ENCODE measurements at regions not wholly inside any gene's neighbourhood (a gene's known extent, or its start where the extent isn't known, plus 50 kb on each side); places are given as distances from the start of the nearest gene placed in this dataset.
"Not testable (repeated sequence)": the region's sequence is repeated elsewhere in the genome, so short reads cannot be mapped to it uniquely, and the experiment has no call there.

DNA sequence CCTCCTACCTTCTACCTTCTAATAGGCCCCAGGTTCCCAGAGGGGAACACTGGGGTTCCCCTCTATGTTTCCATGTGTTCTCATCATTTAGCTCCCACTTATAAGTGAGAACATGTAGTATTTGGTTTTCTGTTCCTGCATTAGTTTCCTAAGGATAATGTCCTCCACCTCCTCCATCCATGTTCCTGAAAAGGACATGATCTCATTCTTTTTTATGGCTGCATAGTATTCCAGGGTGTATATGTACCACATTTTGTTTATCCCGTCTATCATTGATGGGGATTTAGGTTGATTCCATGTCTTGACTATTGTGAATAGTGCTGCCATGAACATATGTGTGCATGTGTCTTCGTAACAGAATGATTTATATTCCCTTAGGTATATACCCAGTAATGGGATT, 81.5 kb upstream of the NBPF4 start:
- not testable (repeated sequence) for TF ChIP-seq POLR2A (IDR thresholded peaks at IDR 0.05; ENCODE audit: low read length); GATA1 (IDR thresholded peaks at IDR 0.05; ENCODE audit: low read depth, low read length)

All from erythroblast (primary cell).